ENCODE measurements at regions not wholly inside any gene's neighbourhood (a gene's known extent, or its start where the extent isn't known, plus 50 kb on each side); places are given as distances from the start of the nearest gene placed in this dataset.

GRCh38 chr12:61713121-61713520 is 547.1 kb upstream of the USP15 start:
- DNase-seq = no peak

DNA sequence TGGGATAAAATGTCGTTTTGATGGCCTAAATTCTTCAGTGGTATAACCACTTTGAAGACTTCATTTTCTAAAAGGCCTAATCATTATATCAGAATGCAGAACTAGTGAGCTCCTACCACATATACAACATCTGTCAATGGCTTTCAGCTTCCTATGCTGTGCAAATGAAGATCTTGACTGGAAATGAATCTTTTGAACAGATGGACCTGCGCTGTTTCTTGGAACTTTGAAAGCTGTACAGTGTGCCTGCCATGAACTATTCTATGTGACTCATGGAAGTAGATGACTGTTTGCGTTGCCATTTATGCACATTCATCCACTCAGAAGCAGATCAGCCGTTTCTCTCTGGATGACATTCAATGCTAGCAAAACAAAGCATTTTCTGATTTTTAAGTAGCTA is 542.2 kb upstream of the USP15 start:
- DNase-seq = no peak

DNA sequence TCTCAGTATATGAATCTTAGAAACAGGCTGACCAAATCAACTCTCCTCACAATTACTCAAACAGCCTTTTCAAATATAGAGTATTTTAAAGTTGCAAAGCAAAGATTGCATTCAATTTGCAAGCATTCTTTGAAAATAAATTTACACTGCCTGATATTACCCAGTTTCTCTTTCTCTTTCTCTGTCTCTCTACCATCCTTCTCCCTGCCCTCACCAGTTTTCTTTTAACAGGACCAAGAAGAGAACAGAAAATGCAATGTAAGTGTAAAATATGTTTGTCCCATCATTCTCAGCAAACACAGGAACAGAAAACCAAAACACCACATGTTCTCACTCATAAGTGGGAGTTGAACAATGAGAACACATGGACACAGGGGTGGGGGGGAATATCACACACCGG is 520.3 kb upstream of the USP15 start:
- DNase-seq = no peak

DNA sequence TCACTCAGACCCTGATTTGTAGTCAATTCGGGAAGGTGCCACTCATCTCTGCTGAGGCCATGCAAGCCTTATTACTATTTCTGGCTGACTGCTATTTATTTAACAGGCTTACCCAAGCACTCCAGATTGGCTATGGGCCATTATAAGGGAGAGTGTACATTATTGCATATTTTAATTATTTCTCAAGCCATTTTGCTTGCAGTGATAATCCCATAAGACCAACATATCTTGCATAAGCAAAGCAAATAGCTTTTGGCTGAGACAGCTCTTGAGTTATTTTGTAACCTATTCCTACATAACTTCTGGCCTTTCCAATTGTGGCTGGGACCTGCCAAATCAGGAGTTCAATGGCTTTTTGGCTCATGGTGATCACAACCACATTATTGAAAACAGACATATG is 509.6 kb upstream of the USP15 start:
- no peak for DNase-seq

DNA sequence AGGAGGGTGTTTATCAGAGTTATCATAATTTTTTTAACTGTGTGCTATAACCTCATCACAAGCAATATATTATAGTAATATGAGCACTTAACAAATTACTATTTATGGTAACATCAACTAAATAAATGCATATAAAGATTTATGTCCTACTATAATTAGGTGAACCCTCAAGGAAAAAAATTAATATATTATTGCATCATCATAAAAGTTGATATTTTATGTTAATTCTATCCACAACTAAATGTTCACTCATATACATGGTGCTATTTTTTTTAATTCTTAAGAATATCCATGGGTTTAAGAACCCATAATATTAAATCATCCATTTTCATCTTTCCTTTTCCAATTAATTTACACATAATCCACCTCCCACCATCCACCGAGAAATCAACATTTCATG is 506.0 kb upstream of the USP15 start:
- no peak for DNase-seq

GRCh38 chr12:61757831-61758505 is 502.2 kb upstream of the USP15 start:
- DNase-seq = no peak

DNA sequence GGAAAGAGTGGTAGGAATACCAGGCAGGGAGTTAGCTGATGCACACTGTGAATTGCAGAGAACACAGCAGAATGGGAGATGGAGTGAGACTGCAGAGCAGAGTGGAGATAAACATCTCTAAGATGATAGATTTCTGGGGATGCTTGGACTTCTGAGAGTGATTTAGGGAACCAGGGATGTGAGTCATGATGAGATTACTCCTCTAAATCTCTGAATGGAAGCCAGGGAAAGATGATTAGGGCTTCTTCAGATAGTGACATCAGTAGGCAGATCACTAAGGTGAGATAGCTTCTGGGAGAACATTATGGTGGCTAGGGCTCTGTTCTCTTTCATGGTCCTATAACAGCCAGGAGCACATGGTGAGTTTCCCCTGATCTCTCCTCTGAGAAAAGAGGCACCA is 501.5 kb upstream of the USP15 start:
- DNase-seq = no peak

- no peak for DNase-seq
Observed at GRCh38 chr12:61765926-61766325, 494.3 kb upstream of the USP15 start.

DNA sequence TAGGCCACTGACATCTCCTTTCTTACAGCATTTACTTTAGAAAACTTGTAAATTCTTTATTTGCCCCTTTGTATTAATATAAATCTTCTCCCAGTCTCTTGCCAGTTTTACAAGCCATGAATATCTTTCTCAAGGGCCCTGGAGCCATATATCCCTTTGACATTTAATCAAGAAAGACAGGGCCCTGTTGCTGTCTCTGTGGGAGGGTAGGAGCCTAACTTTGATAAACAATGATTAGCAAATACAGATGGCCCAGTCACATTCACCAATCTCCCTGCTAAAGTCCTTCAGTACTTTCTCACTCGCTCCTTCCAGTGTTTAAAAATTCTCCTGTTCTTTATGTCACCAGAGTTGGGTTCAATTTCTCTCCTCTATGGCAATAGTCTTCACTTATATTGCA is 479.8 kb upstream of the USP15 start:
- no peak for DNase-seq

DNA sequence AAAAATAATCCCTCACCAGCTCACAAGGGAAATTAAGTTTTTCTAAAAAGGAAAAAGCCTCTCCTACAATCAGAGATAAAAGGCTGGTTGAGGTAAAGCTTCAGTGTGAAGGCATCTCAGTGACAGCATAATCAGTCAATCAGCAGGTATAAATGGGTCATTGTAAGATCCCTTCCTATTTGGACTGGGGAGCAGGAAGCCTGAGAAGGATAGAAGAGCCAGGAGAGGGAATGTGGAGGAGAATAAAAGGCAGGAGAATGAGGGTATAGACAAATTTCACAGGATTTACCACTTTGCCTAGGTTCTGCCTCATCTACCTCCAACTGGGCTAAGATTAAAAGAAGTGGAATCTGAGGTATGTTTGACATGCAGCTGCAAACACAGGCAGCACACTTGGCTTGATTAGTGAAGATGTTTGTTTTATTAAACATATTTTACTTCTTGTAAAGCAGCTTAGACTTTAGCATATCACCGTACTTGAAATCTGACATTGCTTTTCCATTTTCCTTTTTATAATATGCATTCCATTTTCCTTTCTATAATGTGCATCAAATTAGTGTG is 479.1 kb upstream of the USP15 start:
- DNase-seq = no peak

- DNase-seq = no peak
Observed at GRCh38 chr12:61796846-61797245, 463.4 kb upstream of the USP15 start.

- no peak for DNase-seq
Observed at GRCh38 chr12:61797266-61797665, 462.9 kb upstream of the USP15 start.

GRCh38 chr12:61798778-61799177 is 461.4 kb upstream of the USP15 start:
- DNase-seq = no peak

DNA sequence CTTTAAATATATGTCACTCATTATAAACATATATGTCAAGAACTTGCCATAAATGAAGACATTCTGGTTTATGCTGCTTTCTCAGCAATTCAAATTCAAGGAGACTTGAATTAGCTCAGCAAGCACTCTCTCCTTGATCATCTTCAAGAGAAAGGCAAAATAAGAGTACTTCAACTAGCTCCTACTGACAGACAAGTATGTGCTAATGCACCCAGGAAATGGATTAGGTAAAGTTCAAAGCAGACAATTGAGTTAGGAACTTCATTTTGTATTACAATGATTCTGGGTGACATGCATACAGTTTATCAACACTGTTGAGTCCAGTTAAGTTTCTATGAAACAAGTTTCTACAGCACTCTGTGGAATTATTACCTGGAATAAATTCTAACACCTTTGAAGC is 455.9 kb upstream of the USP15 start:
- no peak for DNase-seq

DNA sequence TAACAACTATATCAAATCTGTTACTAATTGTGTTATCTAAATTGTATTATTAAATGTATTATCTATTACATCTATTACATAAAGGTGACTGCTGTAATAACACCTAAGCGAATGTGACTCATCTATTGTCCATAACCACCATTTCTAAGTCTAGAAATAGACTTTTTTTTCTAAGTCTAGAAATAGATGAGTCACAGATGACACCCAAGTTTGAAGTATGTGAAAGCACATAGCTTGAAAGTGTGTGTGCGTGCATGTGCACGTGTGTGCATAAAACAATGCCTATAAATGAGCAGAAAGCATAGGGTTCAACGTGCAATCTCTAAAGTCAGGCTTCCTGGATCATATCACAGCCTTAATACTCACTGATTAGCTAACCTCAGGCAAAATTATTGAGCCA is 451.3 kb upstream of the USP15 start:
- no peak for DNase-seq

DNA sequence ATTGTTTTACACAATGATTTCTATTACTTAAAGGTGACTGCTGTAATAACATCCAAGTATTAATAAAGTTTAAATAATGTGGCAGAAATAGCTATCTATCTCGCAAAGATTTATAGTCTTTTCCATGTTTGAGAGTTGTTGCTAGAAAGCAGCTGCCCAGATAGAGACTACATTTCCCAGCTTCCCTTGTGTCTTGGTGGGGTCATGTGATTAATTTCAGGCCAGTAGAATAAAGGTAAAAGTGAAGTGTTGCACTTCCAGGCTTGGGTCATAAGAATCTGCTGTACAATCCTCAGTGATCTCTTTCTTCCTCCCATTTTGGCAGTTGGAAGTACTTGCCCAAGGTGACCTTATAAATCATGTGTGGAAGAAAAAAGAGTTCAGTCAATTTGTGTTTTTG is 449.7 kb upstream of the USP15 start:
- no peak for DNase-seq

GRCh38 chr12:61821381-61821780 is 438.8 kb upstream of the USP15 start:
- no peak for DNase-seq

- DNase-seq = no peak
Observed at GRCh38 chr12:61823102-61823501, 437.1 kb upstream of the USP15 start.

DNA sequence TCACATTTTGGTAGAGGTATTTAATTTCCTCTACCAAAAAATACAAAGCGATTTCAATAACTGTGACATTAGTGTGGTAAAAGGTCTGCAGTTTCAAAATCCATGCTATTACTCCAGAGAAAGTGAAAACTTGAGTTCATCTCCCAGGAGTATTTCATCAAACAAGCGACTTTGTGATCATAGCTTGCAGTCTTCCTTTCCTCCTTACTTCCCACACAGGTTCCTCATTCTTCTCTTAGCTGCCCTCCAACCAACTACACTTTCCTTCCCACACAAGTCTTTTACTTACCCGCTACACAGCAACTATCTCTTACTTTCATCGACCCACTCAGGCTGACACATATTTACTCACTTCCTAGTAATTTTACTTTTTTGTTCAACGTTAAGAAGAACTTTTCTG is 413.4 kb upstream of the USP15 start:
- DNase-seq = no peak

DNA sequence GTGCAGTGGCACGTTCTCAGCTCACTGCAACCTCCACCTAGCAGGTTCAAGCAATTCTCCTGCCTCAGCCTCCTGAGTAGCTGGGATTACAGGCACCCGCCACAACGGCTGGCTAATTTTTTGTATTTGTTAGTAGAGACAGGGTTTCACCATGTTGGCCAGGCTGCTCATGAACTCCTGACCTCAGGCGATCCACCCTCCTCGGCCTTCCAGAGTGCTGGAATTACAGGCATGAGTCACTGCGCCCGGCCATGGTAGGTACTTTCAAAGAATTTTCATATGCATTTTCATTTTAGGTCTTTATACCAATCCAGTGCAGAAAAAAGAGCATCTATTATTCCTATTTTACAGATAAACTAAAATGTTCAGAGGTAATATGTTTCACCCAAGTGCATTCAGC is 411.3 kb upstream of the USP15 start:
- DNase-seq = no peak

- no peak for DNase-seq
Observed at GRCh38 chr12:61853945-61854344, 406.3 kb upstream of the USP15 start.

GRCh38 chr12:61854902-61855301 is 405.3 kb upstream of the USP15 start:
- no peak for DNase-seq

DNA sequence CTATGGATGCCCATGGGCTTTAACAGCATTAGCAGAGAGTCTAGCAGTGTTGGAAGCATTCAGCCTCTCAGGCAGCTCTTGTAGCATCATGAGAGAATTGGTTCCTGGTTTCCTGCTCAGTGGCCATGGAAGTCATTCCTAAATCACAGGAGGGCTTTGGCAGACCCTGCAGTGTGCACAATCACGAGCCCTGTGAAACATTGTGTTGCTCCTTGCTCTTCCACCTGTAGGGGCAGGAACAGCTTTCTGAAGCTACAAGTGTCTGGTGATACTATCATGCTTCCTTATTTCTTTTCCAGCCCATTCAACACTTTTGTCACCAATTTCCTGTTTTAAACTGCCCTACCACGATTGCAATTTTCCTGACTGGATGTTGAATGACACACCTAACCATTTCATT is 402.2 kb upstream of the USP15 start:
- no peak for DNase-seq

DNA sequence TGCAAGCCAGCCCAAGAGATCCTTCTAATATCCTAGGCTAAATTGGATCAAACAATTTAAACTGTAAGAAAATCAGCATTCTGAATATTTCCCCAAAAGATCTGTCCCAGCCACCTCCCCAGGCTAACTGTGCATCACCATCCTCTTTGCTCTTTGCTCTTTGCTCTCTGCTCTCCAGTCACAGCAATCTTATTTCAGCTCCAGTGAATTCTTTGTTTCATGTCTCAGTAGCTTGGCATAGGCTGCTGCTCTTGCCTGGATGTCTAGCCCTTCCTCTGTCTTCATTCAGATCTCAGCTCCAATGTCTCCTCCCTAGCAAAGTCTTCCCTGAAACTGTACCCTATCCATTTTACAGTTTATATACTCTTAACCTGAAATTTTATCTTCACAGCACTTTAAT is 399.8 kb upstream of the USP15 start:
- DNase-seq = no peak

DNA sequence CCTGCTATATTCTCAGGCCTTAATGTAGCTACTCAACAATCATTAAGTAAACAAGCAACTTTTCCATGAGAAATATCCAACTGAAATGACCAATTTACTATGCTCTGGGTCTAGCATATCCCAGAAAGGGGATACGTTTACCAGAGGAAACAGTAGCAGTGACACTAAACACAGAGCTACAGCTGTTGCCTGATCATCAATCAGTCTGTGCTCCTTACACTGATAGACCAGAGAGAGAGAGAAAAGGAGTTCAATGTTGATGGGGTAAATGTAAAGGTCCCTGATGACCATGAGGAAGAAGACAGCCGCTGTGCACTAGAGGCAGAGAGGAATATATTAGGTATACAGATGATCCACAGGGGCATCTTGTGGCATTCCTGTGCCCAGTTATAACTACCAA is 397.2 kb upstream of the USP15 start:
- no peak for DNase-seq

All from NCI-H1417 treated with DMSO at 0.1 percent for 48 hours (cell line).